ENCODE measurements at regions not wholly inside any gene's neighbourhood (a gene's known extent, or its start where the extent isn't known, plus 50 kb on each side); places are given as distances from the start of the nearest gene placed in this dataset.

DNA sequence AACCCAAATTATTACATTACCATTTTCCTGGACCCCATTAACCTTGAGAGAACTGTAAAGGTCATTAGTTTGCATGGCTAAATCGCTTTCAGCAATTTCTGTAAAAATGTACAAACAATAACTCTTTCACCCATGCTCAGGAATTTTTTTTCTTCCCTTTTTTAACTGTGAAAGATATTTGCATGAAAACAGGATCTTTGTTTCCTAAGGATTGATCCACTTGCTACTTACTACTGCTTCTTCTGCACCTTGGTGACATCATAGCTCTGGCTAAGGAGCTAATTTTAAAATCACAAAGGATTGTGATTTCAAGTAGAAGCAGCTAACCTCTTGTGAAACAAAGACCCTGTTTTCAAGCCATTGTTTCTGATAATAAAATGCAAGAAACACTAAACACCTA is 274.6 kb upstream of the ESRRG start:
- DNase-seq (ENCODE audit: low spot score): no peak

DNA sequence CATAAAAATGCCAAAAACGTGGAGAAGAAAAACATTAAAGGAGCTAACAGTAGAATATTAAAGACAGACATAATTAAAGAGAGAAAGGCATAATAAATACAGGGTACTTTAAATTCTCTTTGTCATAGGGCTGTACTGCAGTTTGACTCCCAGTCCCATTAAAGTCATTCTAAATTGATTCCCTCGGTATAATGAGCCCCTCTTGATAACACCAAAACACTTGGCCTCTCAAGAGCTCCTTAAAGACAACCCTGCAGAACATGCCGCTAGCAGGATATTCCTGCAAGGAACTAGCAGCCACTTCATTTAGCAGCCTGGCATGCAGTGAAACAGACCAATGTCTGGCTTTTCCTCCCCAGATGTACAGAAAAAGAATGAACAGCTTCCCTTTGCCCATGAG is 273.8 kb upstream of the ESRRG start:
- no peak for DNase-seq (ENCODE audit: low spot score)

DNA sequence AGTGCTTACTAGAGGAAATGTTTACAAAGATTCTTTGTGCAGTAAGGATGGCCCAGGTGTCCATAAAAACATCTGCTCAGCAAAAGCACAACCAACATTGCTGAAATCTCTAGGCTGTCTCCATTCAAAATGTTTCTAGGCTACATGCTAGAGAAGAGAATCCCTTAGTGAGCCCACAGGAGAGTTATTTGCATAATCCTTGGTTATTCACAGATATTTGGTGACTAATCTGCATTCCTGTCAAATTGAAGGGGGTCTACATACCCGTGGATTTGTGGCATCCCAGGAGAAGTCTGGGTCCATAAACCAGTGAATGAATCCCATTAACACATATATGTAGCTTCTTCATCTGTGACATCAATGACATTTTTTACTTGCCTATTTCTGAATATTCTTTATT is 261.3 kb upstream of the ESRRG start:
- no peak for DNase-seq (ENCODE audit: low spot score)

DNA sequence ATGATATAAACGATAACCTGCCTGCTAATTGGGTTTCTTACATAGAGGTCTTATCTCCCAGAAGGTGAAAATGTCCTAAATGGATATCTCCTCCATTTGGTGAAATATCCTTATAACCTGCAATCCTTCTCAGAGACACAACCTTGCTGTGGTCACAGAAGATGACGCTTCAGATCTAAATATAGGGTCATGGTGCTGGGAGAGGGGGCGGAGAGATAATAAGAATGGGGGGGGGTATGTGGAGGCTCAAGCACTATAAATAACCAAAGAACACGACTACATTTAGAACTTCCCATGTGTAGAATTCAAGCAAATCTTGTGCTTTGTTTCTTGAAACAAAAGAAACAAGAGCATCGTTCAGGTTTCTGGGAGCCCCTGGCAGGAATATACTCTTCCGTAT is 260.6 kb upstream of the ESRRG start:
- DNase-seq (ENCODE audit: low spot score): no peak

DNA sequence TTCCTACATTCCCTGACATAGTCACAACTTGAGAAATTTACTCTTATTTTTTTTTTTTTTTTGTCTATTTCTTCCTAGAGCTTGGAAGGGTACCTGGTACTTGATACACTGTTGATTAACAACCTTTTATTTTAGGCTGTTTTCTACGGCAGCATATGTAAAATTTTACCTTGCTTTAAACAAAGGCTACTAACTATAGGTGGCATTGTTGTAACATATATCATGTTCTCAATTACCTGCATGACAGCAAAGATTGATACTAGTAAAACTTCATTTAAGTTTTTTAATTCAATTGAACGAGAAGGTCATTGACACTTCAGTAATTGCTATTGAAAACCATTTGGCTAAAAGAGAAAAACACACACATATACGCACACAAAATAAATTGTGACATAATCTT is 238.3 kb upstream of the ESRRG start:
- DNase-seq (ENCODE audit: low spot score): no peak

DNA sequence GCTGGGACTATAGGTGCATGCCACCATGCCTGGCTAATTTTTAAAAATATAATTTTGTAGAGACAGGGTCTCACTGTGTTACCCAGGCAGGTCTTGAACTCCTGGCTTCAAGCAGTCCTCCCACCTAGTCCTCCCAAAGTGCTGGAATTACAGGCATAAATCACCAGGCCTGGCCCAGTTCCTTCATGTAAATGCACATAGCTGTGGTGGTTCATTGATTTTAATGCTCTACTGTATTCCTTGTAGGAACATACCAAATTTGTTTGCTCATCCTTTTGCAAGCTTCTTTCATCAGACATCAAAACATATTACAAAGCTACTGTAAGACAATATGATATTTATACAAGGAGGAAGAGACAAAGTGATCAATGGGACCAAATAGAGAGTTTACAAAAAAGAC is 237.5 kb upstream of the ESRRG start:
- no peak for DNase-seq (ENCODE audit: low spot score)

DNA sequence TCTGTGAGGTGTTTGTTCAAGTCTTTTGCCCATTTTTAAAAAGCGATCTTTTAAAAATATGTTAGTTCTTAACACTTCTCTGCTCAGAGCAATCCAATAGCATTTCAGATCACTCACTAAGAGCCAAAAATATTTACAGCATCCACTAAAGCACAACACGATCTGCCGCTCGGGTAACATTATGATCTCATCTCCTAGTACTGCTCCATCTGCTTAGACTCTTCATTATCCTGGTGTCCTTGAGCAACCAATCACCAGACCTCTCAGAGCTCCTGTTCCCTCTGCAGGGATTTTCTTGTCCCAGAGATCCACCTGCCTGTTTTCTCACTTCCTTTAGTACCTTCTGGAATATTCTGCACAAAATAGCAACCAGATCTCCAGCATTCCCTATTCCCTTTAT is 235.3 kb upstream of the ESRRG start:
- no peak for DNase-seq (ENCODE audit: low spot score)

DNA sequence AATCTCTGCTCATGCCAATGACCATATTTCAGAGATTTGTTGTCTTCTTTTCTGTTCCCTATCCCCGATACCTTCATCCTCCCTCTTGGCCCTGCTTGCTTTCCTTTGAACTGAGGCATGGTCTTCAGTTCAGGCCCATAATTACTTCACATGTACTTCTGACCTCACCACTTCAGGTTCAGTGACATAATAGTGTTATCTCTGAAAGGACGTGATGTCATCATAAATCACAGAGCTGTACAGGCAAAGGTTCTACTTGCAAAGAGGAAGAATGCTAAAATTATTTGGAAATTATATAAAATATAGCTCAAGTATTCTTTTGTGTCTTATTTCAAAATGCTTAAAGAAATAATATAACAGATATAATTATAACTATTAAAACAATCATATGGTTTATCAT is 230.3 kb upstream of the ESRRG start:
- no peak for DNase-seq (ENCODE audit: low spot score)

DNA sequence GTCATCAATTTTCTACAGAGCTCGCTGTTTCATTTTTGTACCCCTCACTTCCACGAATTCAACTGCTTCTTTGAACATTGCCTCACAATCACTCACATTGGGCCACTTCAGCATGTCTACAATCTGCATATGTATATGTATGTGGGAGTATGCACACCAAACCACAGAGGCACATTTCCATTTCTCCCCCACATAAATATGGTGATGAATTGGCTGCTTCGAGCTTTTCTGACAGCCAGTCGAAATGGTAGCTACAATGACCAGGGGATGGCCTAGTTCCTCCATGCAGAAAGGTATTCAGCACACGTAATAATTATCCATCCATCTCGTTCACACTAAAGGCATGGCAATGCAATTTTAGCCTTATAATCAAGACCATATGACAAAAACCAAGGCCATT is 229.6 kb upstream of the ESRRG start:
- no peak for DNase-seq (ENCODE audit: low spot score)

DNA sequence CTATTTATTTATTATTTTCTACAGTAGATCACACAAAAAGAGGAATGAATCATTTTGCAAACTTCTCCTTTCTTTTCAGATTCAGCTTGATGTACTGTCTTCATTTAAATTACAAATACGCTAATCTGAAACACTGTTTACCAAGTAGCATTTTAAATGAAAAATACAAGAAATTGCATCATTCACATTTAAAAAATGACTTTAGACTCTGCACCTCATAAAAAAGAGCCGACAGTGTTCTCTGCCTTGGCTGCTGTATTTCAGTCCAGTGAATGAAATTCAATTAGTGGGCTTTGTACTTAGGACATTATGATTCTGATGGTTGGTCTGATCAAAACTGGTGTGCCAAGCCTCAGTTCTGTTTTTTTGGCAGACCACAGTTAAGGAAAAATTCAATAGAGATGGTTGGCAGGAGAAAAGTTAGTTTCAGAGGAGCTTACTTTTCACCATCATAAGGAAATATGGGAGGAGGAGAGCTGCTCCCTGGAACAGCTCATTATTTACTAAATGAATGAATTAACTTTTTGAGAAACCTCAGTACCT is 222.4 kb upstream of the ESRRG start:
- peak; percentile 16 for DNase-seq (ENCODE audit: low spot score)

DNA sequence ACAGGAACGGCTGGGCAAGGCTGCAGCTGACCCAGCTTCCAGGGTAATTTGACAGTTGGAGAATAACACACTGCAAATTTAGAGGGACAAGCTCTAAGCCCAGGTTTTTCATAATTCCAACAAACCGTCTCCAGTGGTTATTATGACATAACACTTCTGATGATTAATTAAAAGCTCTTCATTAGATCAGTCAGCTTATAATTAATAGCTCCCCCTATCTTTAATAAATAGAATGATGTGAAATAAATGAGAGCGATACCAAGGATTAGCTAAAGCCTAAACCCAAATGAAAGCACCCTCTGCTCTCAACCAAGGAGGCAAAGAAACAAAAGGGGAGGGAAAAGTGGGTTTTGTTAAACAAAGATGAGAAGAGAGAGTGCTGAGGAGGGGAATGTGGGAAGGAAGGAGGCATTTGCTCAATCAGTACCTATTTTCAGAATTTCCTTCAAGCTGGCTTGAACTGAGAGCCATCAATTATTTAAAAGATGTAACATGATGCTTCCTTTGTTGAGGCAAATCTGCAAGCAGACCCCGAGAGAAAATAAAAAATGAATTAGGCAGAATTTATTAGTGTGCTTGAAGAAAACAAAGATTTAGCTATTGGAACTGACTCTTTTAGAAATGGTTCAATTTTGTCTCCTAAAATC is 221.8 kb upstream of the ESRRG start:
- DNase-seq (ENCODE audit: low spot score): no peak

DNA sequence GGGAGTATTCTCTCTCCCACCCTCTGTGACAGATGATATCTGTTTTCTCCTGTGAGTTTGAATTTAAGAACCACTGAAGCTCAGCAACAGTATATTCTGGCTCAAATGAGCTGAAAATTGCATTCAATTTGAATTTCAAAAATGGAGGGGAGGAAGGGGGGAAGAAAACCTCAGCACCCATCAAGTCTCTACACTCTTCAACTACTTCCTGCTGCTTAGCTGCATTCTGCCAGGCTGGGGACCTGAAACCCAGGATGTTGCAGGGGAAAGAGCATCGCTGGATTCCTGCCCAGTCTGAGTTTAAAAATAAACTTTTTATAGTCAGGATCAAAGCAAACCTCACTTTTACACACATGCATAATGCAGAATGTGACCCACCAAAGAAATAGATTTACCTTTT is 214.3 kb upstream of the ESRRG start:
- DNase-seq (ENCODE audit: low spot score): no peak

DNA sequence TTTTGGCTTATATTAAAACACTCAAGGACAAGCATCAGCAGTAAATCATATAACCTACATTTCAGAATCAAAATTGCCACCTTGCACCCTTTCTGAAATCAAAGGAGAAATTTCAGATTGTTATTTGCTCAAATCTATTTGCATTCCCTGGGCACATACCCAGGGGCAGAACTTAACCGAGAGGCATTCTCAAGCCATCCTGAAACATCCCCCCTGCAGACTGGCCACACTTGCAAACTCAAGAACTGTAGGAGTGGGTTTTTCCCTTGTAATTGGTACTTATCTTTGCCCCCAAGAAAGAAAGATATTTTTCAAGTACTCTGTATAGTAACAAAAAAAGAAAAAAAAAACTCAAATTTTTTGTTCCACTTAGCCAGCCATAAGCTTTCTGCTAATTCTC is 213.6 kb upstream of the ESRRG start:
- no peak for DNase-seq (ENCODE audit: low spot score)

DNA sequence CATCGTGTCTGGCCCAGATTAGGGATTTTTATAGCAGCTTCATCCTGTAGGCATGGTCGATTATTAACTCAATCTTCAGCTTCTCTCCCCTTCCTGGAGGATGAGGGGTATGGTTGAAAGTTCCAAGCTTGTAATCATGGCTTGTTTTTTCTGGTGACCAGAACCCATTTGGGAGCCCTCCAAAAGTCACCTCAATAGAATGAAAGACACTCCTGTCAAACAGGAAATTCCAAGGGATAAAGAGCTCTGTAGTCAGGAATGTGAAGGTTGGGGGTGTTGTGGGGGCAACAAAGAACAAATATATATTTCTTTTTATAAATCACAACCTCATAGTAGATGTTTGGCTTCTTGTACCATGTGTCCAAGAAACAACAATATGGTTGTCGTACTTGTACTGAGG is 212.7 kb upstream of the ESRRG start:
- no peak for DNase-seq (ENCODE audit: low spot score)

DNA sequence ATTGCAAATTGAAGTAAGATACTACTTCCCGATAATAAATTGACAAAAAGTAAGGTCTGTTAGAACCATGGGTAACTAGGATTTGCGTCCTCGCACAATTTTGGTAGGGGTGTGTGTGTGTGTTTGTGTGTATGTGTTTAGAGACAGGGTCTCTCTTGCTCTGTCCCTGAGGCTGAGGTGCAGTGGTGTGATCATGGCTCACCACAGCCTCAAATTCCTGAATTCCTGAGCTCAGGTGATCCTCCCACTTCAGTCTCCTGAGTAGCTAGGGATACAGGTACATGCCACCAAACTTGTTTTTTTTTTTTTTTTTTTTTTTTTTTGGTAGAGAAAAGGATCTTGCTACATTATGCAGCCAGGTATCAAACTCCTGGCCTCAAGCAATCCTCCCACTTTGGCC is 209.2 kb upstream of the ESRRG start:
- no peak for DNase-seq (ENCODE audit: low spot score)

DNA sequence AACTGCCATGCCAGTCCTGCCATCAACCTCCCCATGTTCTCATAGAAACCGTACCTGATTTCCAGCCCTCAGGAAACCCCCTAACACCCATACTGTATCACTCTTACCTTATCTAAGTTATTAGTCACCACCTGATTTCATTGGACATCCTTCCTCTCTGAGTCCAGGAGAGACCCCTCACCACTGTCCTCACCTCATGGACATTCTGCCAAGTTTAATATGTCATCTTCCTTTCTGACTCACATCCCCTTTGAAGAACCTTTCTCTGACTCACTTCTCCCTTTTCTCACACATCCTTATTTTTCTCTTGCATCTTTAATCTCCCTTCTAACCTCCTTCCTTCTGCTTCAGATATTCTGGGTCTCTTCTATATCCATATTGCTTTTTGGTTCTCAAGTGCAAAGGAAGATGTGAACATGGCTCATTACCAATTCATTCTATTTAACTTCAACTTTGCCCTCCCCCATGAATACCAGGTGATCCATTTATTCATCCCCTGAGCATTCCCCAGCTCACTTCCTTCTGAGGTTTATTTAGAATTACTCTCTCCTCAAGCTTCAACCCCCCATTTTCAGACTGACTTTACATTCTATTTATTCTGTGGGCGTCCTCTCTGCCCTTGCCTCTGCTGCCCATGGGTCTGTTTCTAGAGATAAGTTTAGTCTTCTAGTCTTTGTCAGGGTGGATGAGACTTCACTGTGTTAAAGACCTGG is 206.8 kb upstream of the ESRRG start:
- DNase-seq (ENCODE audit: low spot score): no peak

DNA sequence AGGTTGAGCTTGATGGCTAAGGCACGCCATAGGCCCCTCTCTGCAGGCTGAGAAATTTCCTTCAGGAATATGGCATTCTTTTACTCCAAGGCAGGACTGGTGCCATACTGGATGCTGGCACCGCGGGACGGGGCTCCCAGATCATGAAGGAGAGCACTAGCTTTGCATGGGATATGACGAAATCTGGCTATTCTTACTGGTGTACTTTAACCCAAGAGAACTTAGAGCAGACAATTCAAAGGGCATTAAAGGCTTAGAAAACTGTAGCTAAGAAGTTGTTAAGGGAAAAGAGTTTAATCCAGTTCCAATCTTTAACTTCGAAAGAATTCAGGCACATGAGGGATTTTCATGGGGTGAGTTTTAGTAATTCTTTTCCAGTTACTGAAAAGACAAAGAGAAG is 204.4 kb upstream of the ESRRG start:
- no peak for DNase-seq (ENCODE audit: low spot score)

DNA sequence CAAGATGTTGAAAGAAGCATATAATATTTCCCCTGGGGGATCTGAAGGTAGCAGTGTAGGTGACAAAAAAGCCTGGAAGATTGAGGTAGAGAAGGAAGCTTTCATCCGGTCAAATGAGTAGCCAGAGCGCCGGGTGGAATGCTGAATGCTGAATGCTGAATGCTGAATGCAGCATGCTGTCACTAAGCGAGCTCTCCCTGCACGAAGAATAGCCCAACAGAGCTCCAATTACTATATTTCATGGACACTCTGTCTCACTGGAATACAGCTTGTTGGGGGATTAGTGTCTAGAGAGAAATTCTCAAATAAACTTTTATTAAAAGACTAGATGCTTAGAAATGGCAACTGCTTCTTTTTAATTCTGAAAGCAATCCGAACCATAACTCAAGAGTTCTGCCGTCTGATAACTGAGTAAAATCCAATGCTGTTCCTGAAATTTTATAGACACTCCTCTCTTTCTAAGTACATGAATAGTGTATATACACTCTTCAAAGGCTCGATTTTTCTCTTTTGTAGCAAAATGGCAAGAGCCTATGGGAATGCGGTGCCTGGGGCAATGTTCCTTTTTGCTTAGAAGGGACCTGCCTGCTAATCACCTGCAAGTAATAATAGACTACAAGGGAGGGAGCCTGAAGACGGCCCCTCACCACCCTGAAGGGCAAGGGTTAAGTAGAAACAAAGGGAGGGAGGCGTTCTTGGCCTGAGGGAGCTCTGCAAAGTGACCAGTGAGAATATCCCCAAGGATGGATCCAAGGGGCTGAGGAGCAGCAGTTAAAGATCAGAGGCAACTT is 203.7 kb upstream of the ESRRG start:
- no peak for DNase-seq (ENCODE audit: low spot score)

DNA sequence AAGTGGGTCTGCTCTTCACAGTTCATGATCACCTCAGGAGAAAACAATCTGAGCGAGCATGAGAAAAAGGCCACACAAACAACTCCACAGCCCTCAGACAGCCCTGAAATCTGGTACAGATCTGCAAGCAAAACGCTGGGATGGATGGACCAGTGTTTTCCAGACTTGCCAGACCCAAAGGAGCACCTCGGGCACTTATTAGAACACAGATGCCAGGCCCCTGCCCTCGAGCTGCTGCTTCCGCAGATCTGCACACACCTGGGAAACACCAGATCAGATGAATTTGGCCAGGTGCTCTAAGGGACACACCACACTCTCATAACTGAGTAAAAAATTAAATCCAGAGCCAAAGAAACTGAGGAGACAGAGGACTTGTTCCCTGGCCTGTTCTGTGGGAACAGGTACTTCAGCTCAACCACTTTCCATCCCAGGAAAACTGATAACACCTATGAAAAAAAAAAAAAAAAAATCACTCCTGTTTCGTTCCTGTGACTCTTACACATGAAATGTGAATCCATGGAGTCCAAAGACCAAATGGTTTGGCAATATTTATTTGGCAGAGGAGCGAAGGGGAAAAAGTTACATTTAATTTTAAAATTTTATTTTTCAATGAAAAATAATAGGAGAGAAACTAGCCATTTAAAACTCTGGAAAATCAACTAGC is 202.9 kb upstream of the ESRRG start:
- DNase-seq (ENCODE audit: low spot score): no peak

DNA sequence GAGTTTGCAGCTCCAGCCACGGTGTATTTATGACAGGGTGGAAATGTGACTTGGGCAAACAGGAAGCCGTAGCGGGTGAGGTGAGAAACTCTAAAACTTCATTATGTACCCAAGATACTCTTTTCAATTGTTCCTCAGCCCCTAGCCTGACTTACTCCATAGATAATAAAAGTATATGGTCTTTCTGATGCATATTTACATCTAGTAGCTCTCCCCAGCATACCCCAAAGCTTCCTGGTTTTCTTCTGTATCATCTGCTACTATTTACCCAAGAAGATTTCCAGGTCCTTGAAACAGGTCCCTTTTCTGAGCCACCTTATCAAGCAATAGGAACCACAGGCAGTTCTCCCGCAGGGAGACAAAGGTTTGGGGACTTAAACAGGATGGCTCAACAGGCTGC is 201.5 kb upstream of the ESRRG start:
- no peak for DNase-seq (ENCODE audit: low spot score)

DNA sequence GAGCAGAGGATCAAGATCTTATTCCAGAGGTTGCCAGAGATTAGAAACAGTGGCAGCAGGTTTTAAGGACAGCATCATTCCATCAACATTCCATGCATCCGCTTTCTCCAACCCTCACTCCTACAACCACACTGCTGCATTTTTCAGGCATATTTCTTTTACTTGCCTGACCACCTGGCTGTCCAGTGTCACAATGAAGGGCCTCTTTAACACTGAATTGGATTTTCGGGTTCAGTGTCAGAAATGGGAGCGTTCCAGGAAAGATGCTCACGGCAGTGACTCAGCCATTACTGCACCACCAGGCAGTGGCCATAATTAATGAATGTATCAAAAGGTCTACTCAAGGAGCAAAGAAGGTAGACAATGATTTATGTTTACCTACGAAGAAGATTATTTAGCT is 200.4 kb upstream of the ESRRG start:
- DNase-seq (ENCODE audit: low spot score): no peak

DNA sequence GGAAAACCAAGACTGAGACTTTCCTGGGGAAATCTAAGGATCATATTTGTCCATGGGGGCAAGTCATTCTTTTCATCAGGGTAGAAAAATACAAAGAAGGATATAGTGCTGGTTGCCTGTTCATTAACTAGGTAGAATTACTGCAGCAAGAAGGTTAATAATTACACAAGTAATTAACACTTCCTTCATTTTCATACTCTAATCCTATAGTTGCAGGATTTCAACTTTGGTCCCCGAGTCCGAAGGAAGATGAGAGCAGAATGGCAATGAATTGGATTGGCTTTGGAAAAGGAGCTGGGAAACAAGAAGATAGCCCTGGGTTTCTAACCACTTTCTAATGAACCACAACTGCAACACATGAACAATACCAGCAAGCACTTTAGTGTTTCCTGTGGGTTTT is 199.2 kb upstream of the ESRRG start:
- DNase-seq (ENCODE audit: low spot score): no peak

DNA sequence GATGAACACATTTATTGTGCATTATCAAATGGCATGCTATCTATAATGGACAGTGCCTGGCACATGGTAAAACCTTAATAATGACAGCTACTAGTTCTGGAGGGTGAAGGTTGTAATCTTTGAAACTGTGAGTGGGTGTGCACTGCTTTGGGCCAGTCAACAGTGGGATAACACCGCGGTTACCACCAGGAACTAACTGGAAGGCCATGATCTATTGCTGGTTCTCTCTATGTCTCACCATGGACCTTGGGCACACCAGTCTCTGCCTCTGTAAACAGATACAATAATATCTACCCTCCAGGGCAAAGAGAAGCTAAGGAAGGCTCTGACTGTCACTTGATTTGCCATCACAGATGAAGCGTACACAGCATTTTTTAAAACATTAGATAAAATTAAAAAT is 198.6 kb upstream of the ESRRG start:
- no peak for DNase-seq (ENCODE audit: low spot score)
